Tibial nerve (tissue), 4 donors: ENCODE measurements at regions not wholly inside any gene's neighbourhood (a gene's known extent, or its start where the extent isn't known, plus 50 kb on each side); places are given as distances from the start of the nearest gene placed in this dataset.

Experiments
- DNase-seq, 2 donors: peaks; one replicate each; pipeline ENCODE4 v3.0.0-alpha.2; 2019; ENCODE audit warnings: low spot score in 2 of 2
- H3K27ac ChIP-seq, 4 donors: fragments of 200-600 bp; sonication (generic) in 3 of 4; one replicate each; pipeline ENCODE4 v1.5.1; 2017 to 2019; ENCODE audit warnings: mild to moderate bottlenecking in 1 of 4
- H3K27me3 ChIP-seq, 2 donors: fragments of 200-600 bp; sonication (generic) in 1 of 2; one replicate each; pipeline versions ENCODE4 v1.5.1 to v1.6.0; 2017 to 2019
- H3K36me3 ChIP-seq, 3 donors: fragments of 200-600 bp; sonication (generic); one replicate each; pipeline ENCODE4 v1.5.1; 2018 to 2019
- H3K4me1 ChIP-seq, 4 donors: fragments of 200-600 bp; sonication (generic) in 3 of 4; one replicate each; pipeline ENCODE4 v1.5.1; 2017 to 2019
- H3K4me3 ChIP-seq, 4 donors: fragments of 200-600 bp; sonication (generic) in 3 of 4; one replicate each; pipeline ENCODE4 v1.5.1; 2017 to 2019; ENCODE audit warnings: mild to moderate bottlenecking in 1 of 4, moderate library complexity in 1 of 4
- H3K9me3 ChIP-seq, 4 donors: fragments of 200-600 bp; sonication (generic) in 3 of 4; one replicate each; pipeline ENCODE4 v1.5.1; 2017 to 2019
- CTCF ChIP-seq, 5 experiments: fragments of 200-600 bp in 3 of 5; fragments of 450-650 bp in 2 of 5; sonication (generic) in 3 of 5; IDR thresholded peaks; one replicate each; pipeline ENCODE4 v1.5.1; 2016 to 2019; ENCODE audit warnings: antibody characterized with exemption in 5 of 5, mild to moderate bottlenecking in 3 of 5, moderate library complexity in 2 of 5
- EP300 ChIP-seq, 2 donors: sonication (generic); formaldehyde crosslinking; IDR thresholded peaks; one replicate each; pipeline ENCODE4 v1.6.1; 2017; ENCODE audit warnings: antibody characterized with exemption in 2 of 2, mild to moderate bottlenecking in 1 of 2
- POLR2A ChIP-seq, 2 donors: fragments of 450-650 bp; IDR thresholded peaks; one replicate each; pipeline ENCODE4 v1.6.1; 2017; ENCODE audit warnings: antibody characterized with exemption in 2 of 2, mild to moderate bottlenecking in 2 of 2, moderate library complexity in 2 of 2
- WGBS, 2 donors: methylation state at CpG; one replicate each; pipeline ENCODE4 v1.1.5; 2018; 5-methylcytosine and 5-hydroxymethylcytosine counted together

DNA sequence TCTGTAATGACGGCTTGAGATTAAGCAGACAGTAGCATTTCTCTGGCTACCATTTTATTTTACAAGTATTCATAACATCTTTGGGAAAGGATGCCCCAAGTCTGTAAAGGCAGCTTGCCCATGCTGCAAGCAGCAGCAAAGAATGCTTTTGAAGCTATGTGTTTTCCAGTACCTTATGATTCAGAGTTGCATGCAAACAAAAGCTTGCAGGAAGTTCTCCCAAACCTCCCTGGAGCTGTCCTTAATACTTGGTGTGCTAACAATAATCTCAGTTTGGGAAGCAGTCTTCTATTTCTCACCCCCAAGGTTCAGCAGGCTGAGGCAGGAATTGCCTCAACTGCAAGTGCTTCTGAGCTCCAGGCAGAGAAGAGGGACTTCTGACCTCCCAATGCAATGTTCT lies 60.8 kb downstream of the CCNA1 start:
- Histone ChIP-seq H3K4me1 (no peaks in the 10 kb centered on the region), H3K27me3 (no peaks in the 10 kb centered on the region), H3K4me3 (no peak overlapping the region), H3K36me3 (no peaks in the 10 kb centered on the region), H3K27ac (no peak overlapping the region), H3K9me3 (no peaks in the 10 kb centered on the region)
- WGBS, 2 donors = 68 to 82% methylated on average over 1 of the region's 1 CpG
- TF ChIP-seq EP300 (IDR thresholded peaks at IDR 0.05) (no peak), CTCF (IDR thresholded peaks at IDR 0.05) (no peak), POLR2A (IDR thresholded peaks at IDR 0.05) (no peak)
- DNase-seq = no peak

GRCh38 chr13:36495431-36495830 lies 63.1 kb downstream of the CCNA1 start:
- H3K36me3 ChIP-seq = no peaks in the 10 kb centered on the region
- no peaks in the 10 kb centered on the region for H3K4me1 ChIP-seq
- 74 to 76% methylated on average over 4 of the region's 4 CpGs for WGBS, 2 donors
- TF ChIP-seq CTCF (IDR thresholded peaks at IDR 0.05) = no peak
- TF ChIP-seq POLR2A (IDR thresholded peaks at IDR 0.05) = no peak
- TF ChIP-seq EP300 (IDR thresholded peaks at IDR 0.05) = no peak
- no peak for DNase-seq
- no peaks in the 10 kb centered on the region for H3K27me3 ChIP-seq
- no peak overlapping the region for H3K27ac ChIP-seq
- no peak overlapping the region for H3K4me3 ChIP-seq
- H3K9me3 ChIP-seq = no peaks in the 10 kb centered on the region

DNA sequence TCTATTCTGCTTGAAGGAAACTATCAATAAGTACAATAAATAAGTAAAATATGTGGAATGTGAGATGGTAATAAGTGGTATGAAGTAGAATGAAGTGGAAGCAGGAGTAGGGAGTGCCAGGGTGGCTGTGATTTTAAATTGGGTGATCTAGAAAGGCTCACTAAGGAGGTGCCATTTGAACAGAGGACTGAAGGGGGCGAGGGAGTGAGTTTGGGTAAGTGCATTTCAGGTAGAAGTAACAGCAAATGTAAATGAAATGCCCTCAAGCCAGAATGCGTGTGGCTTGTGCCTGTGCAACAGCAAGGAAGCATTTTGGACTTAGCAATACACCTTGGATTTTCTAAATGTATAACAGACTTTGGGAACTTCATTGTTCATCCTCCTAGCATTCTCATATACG lies 77.1 kb downstream of the CCNA1 start:
- Histone ChIP-seq H3K27me3 (no peaks in the 10 kb centered on the region), H3K4me1 (no peaks in the 10 kb centered on the region), H3K36me3 (no peaks in the 10 kb centered on the region), H3K27ac (no peak overlapping the region), H3K4me3 (no peak overlapping the region), H3K9me3 (peaks cover 0 to 4% (median 0%) of the 10 kb centered on the region in 4 donors)
- TF ChIP-seq CTCF (IDR thresholded peaks at IDR 0.05) (no peak), EP300 (IDR thresholded peaks at IDR 0.05) (no peak), POLR2A (IDR thresholded peaks at IDR 0.05) (no peak)
- 66 to 76% methylated on average over 3 of the region's 3 CpGs for WGBS, 2 donors
- DNase-seq = no peak

DNA sequence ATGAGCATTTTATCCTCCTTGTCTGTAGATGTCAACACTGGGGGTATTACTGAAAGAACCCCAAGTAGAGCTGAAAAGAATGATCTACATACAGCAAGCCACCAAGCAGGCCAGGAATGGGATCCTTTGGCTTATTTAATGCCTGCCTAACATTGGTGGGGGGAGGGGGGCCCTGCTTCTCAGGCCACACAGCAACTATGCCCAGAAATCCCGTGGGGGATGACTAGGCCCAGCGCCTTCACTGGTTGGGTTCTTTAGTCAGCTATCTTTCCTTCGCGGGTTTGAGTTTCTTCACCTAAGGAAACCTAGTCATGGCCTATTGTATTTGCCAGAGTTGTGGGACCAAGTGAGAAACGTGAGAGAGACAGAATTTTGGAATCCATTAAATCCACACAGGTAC lies 80.5 kb downstream of the CCNA1 start:
- Histone ChIP-seq H3K4me3 (no peak overlapping the region), H3K36me3 (no peaks in the 10 kb centered on the region), H3K27ac (no peak overlapping the region), H3K27me3 (no peaks in the 10 kb centered on the region), H3K9me3 (no peaks in the 10 kb centered on the region), H3K4me1 (no peaks in the 10 kb centered on the region)
- TF ChIP-seq POLR2A (IDR thresholded peaks at IDR 0.05) = no peak
- no peak for DNase-seq
- 88 to 89% methylated on average over 5 of the region's 5 CpGs for WGBS, 2 donors

DNA sequence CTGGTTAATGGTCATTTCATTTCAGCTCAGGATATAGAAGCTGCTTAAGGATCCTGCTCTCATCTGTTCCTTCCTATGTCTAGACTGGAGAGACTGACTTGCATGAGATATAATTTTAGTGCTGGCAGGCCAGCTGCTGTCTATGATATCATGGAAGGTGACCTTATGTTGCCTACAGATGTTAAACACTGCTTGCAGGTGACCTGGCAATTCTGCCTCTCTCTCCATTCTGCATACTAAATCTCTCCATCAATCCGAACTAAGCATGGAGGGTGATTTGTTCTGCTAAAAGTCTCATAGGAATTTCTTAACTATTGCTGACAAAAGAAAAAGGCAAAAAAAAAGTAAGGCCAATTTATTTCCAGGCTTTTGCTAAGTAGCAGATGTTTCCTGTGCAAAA lies 81.0 kb downstream of the CCNA1 start:
- Histone ChIP-seq H3K4me1 (no peaks in the 10 kb centered on the region), H3K36me3 (no peaks in the 10 kb centered on the region), H3K9me3 (no peaks in the 10 kb centered on the region), H3K27me3 (no peaks in the 10 kb centered on the region), H3K4me3 (no peak overlapping the region), H3K27ac (no peak overlapping the region)
- TF ChIP-seq CTCF (IDR thresholded peaks at IDR 0.05) (no peak), EP300 (IDR thresholded peaks at IDR 0.05) (no peak), POLR2A (IDR thresholded peaks at IDR 0.05) (no peak)
- no peak for DNase-seq
- 44 to 61% methylated on average over 1 of the region's 1 CpG for WGBS, 2 donors

DNA sequence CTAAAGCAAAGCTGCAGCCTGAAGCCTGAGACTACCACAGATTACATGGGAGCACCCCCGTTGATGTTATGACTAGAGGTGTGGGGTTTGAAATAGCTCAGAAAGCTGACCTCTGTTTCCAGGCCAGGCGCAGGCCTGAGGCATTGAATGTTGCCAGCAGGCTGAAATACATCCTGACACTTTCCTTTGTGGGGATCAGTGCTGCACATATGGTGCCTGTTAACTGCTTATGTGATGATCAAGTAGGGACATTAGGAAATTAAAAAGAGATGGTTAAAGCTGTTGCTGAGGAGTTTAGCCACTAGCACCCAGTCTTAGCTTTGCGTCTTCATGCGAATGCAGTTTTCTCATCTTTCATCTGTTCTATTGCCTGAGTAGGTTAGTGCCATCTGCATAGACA lies 83.2 kb downstream of the CCNA1 start:
- no peak overlapping the region for H3K4me3 ChIP-seq
- WGBS, 2 donors = 83 to 85% methylated on average over 4 of the region's 4 CpGs
- no peaks in the 10 kb centered on the region for H3K27me3 ChIP-seq
- no peak for TF ChIP-seq POLR2A (IDR thresholded peaks at IDR 0.05)
- no peaks in the 10 kb centered on the region for H3K4me1 ChIP-seq
- no peak overlapping the region for H3K27ac ChIP-seq
- DNase-seq = no peak
- no peaks in the 10 kb centered on the region for H3K9me3 ChIP-seq
- H3K36me3 ChIP-seq = no peaks in the 10 kb centered on the region
